NCI-H187 (cell line): ENCODE measurements at regions not wholly inside any gene's neighbourhood (a gene's known extent, or its start where the extent isn't known, plus 50 kb on each side); places are given as distances from the start of the nearest gene placed in this dataset.

Source experiments
- DNase-seq, 2 experiments: peaks; one replicate each; lab custom pipeline; 2025; lab: John Stamatoyannopoulos, UW

GRCh38 chr1:60535713-60536112 is 462.1 kb upstream of the C1orf87 start:
- DNase-seq: no peak

GRCh38 chr1:60527567-60527966 is 454.0 kb upstream of the C1orf87 start:
- DNase-seq: no peak

- no peak for DNase-seq
Measured at GRCh38 chr1:60516996-60517395, 443.4 kb upstream of the C1orf87 start.

- DNase-seq: no peak
Measured at GRCh38 chr1:60510162-60510561, 436.6 kb upstream of the C1orf87 start.

- DNase-seq: no peak
Measured at GRCh38 chr1:60504206-60504840, 430.8 kb upstream of the C1orf87 start.

GRCh38 chr1:60503266-60503925 is 429.8 kb upstream of the C1orf87 start:
- no peak for DNase-seq

- no peak for DNase-seq
Measured at GRCh38 chr1:60502506-60502905, 428.9 kb upstream of the C1orf87 start.

- peak in 1 of 2 experiments; percentile 18 for DNase-seq
Measured at GRCh38 chr1:60489916-60490480, 416.4 kb upstream of the C1orf87 start.

- DNase-seq: no peak
Measured at GRCh38 chr1:60488847-60489246, 415.3 kb upstream of the C1orf87 start.

- DNase-seq: no peak
Measured at GRCh38 chr1:60487565-60488345, 414.2 kb upstream of the C1orf87 start.

- DNase-seq: no peak
Measured at GRCh38 chr1:60483509-60483908, 409.9 kb upstream of the C1orf87 start.

GRCh38 chr1:60470246-60470645 is 396.7 kb upstream of the C1orf87 start:
- no peak for DNase-seq

GRCh38 chr1:60463786-60464185 is 390.2 kb upstream of the C1orf87 start:
- no peak for DNase-seq

- no peak for DNase-seq
Measured at GRCh38 chr1:60463146-60463545, 389.6 kb upstream of the C1orf87 start.

GRCh38 chr1:60461925-60462595 is 388.5 kb upstream of the C1orf87 start:
- DNase-seq: no peak

- no peak for DNase-seq
Measured at GRCh38 chr1:60458111-60458510, 384.5 kb upstream of the C1orf87 start.

GRCh38 chr1:60449876-60450275 is 376.3 kb upstream of the C1orf87 start:
- no peak for DNase-seq

GRCh38 chr1:60448850-60449249 is 375.3 kb upstream of the C1orf87 start:
- DNase-seq: no peak

- DNase-seq: no peak
Measured at GRCh38 chr1:60444680-60445079, 371.1 kb upstream of the C1orf87 start.

- no peak for DNase-seq
Measured at GRCh38 chr1:60436186-60436585, 362.6 kb upstream of the C1orf87 start.

- DNase-seq: no peak
Measured at GRCh38 chr1:60431593-60431992, 358.0 kb upstream of the C1orf87 start.

GRCh38 chr1:60430375-60430774 is 356.8 kb upstream of the C1orf87 start:
- DNase-seq: no peak
